ENCODE measurements at regions not wholly inside any gene's neighbourhood (a gene's known extent, or its start where the extent isn't known, plus 50 kb on each side); places are given as distances from the start of the nearest gene placed in this dataset.

DNA sequence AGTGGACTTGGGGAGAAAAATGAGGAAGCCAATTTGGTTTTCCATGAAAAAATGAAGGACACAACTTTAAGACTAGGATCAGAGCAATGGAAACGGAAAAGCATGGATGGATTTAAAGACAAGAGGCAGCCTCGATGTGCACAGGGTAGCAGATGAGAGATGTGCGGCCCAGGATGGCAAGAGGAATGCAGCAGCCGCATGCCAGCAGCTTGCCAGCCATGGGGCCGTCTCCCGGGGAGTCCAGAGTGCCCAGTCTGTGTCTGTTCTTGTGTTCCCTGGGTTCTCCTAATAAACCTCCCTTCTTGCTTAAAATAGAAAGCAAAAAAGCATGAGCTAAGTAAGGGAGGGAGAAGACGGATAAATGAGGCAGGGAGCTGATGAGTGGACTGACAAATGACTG is 68.0 kb upstream of the IQSEC1 start:
- no peak overlapping the region for H3K27ac ChIP-seq (ENCODE audit: low read depth, low read length)
- no peak overlapping the region for H3K4me3 ChIP-seq (ENCODE audit: low read length)
- H3K9ac ChIP-seq (ENCODE audit: extremely low read depth, low read length, poor library complexity, severe bottlenecking), result no peak overlapping the region
- no peak for DNase-seq
- no peaks in the 10 kb centered on the region for H3K27me3 ChIP-seq (ENCODE audit: control insufficient read depth, insufficient read depth, low read length, poor library complexity, severe bottlenecking)
- Mint-ChIP-seq H3K27me3 (ENCODE audit: insufficient read depth) (no peaks in the 10 kb centered on the region), H3K36me3 (ENCODE audit: low read depth) (no peaks in the 10 kb centered on the region), H3K9me3 (no peaks in the 10 kb centered on the region), H3K27ac (no peak overlapping the region), H3K4me1 (no peaks in the 10 kb centered on the region), H3K4me3 (no peak overlapping the region)
- WGBS, 2 experiments (ENCODE audit: insufficient coverage in 1 of 2, insufficient read length in 1 of 2), result 90 to 96% methylated on average over 5 to 7 of the region's 7 CpGs
- no peaks in the 10 kb centered on the region for H3K4me1 ChIP-seq (ENCODE audit: control insufficient read depth, insufficient read depth, low read length)
- TF ChIP-seq, protein P1, sequence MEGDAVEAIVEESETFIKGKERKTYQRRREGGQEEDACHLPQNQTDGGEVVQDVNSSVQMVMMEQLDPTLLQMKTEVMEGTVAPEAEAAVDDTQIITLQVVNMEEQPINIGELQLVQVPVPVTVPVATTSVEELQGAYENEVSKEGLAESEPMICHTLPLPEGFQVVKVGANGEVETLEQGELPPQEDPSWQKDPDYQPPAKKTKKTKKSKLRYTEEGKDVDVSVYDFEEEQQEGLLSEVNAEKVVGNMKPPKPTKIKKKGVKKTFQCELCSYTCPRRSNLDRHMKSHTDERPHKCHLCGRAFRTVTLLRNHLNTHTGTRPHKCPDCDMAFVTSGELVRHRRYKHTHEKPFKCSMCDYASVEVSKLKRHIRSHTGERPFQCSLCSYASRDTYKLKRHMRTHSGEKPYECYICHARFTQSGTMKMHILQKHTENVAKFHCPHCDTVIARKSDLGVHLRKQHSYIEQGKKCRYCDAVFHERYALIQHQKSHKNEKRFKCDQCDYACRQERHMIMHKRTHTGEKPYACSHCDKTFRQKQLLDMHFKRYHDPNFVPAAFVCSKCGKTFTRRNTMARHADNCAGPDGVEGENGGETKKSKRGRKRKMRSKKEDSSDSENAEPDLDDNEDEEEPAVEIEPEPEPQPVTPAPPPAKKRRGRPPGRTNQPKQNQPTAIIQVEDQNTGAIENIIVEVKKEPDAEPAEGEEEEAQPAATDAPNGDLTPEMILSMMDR (conservative IDR thresholded peaks at IDR 0.05), result no peak
- no peaks in the 10 kb centered on the region for H3K9me3 ChIP-seq (ENCODE audit: control insufficient read depth, low read length)
- H3K36me3 ChIP-seq (ENCODE audit: control insufficient read depth, insufficient read depth, low read length), result no peaks in the 10 kb centered on the region

DNA sequence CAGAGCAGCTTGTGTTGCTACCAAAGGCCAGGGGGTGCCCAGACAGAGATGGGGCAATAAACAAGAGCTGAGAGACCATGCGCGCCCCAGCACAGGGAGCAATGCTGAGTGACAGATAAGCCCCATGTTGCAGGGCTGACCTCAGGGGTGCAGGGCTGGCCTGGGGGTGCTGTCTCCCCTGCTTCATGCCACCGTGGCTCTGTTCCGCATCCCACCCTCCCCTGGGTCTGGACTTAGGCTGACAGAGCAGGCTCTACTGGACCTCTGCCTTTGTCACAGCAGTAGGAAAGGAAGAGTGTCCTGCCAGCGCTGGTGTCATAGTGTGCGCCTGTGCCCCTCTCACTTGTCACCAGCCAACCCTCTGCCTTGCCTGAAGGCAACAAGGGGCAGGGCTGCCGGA is 67.4 kb upstream of the IQSEC1 start:
- H3K9me3 Mint-ChIP-seq, result no peaks in the 10 kb centered on the region
- H3K4me3 Mint-ChIP-seq, result no peak overlapping the region
- TF ChIP-seq, protein P1 (conservative IDR thresholded peaks at IDR 0.05), result no peak
- no peaks in the 10 kb centered on the region for H3K36me3 ChIP-seq (ENCODE audit: control insufficient read depth, insufficient read depth, low read length)
- H3K4me3 ChIP-seq (ENCODE audit: low read length), result no peak overlapping the region
- no peaks in the 10 kb centered on the region for H3K27me3 ChIP-seq (ENCODE audit: control insufficient read depth, insufficient read depth, low read length, poor library complexity, severe bottlenecking)
- H3K36me3 Mint-ChIP-seq (ENCODE audit: low read depth), result no peaks in the 10 kb centered on the region
- WGBS, 2 experiments (ENCODE audit: insufficient coverage in 1 of 2, insufficient read length in 1 of 2), result 94% methylated on average over 3 to 7 of the region's 7 CpGs
- H3K27ac Mint-ChIP-seq, result no peak overlapping the region
- no peak overlapping the region for H3K27ac ChIP-seq (ENCODE audit: low read depth, low read length)
- no peaks in the 10 kb centered on the region for H3K4me1 ChIP-seq (ENCODE audit: control insufficient read depth, insufficient read depth, low read length)
- no peaks in the 10 kb centered on the region for H3K4me1 Mint-ChIP-seq
- peak; percentile 22 for DNase-seq
- H3K9ac ChIP-seq (ENCODE audit: extremely low read depth, low read length, poor library complexity, severe bottlenecking), result no peak overlapping the region
- H3K27me3 Mint-ChIP-seq (ENCODE audit: insufficient read depth), result no peaks in the 10 kb centered on the region
- no peaks in the 10 kb centered on the region for H3K9me3 ChIP-seq (ENCODE audit: control insufficient read depth, low read length)

DNA sequence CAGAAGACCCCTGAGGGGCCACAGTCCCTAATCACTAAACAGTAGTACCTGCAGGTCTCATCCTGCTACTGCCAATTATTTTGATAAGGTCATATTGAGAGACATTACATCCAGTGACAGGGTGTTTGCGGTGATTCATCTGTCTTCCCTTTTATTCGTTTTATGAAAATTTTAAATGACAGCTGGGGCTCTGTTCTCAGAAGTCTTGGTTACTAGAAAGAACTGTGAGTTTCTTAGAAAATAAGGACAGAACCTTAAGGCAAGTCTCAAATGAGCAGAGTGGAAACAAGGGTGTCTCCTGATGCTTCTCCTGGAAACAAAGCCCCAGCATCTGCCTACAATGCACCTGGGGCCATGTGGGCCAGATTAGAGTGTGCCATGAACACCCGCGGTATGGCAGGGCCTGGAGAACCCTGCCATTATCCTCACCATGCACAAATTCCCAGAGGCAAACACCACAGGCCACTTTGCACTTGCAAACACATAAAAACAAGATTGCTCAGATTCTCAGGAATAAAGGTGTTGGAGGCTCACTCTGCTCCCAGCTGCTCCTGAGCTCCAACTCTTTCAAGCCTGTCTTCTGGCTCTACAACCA is 66.3 kb upstream of the IQSEC1 start:
- H3K4me1 Mint-ChIP-seq, result no peaks in the 10 kb centered on the region
- Histone ChIP-seq H3K27ac (ENCODE audit: low read depth, low read length) (no peak overlapping the region), H3K4me3 (ENCODE audit: low read length) (no peak overlapping the region), H3K9ac (ENCODE audit: extremely low read depth, low read length, poor library complexity, severe bottlenecking) (no peak overlapping the region), H3K36me3 (ENCODE audit: control insufficient read depth, insufficient read depth, low read length) (no peaks in the 10 kb centered on the region), H3K9me3 (ENCODE audit: control insufficient read depth, low read length) (no peaks in the 10 kb centered on the region), H3K27me3 (ENCODE audit: control insufficient read depth, insufficient read depth, low read length, poor library complexity, severe bottlenecking) (no peaks in the 10 kb centered on the region), H3K4me1 (ENCODE audit: control insufficient read depth, insufficient read depth, low read length) (no peaks in the 10 kb centered on the region)
- H3K4me3 Mint-ChIP-seq, result no peak overlapping the region
- H3K36me3 Mint-ChIP-seq (ENCODE audit: low read depth), result no peaks in the 10 kb centered on the region
- H3K27ac Mint-ChIP-seq, result no peak overlapping the region
- H3K9me3 Mint-ChIP-seq, result no peaks in the 10 kb centered on the region
- H3K27me3 Mint-ChIP-seq (ENCODE audit: insufficient read depth), result no peaks in the 10 kb centered on the region
- WGBS, 2 experiments (ENCODE audit: insufficient coverage in 1 of 2, insufficient read length in 1 of 2), result 83 to 90% methylated on average over 2 to 4 of the region's 4 CpGs
- peak; percentile 23 for DNase-seq
- TF ChIP-seq, protein P1 (conservative IDR thresholded peaks at IDR 0.05), result no peak

Data from endodermal cell (in vitro differentiated cells).